ENCODE measurements at regions not wholly inside any gene's neighbourhood (a gene's known extent, or its start where the extent isn't known, plus 50 kb on each side); places are given as distances from the start of the nearest gene placed in this dataset.

DNA sequence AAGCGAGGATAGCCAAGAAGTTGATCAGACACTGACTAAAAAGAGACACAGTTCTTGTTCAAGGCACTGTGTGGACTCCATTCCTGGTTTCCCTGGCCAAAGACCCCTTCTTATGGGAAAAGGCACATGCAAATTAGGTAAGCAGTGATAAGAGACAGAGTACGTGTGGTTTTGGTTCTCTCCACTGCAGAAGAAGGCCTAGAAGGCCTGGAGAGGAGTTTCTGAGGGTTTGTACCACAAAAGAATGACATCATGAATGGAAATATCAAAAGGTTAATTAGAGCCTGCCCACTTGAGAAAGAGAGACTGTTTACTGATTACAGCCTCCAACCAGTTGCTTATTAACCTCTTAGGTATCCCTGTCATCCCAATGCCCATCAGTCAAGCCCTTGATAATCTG, 137.5 kb downstream of the ZNF365 start:
- TF ChIP-seq, protein P1, sequence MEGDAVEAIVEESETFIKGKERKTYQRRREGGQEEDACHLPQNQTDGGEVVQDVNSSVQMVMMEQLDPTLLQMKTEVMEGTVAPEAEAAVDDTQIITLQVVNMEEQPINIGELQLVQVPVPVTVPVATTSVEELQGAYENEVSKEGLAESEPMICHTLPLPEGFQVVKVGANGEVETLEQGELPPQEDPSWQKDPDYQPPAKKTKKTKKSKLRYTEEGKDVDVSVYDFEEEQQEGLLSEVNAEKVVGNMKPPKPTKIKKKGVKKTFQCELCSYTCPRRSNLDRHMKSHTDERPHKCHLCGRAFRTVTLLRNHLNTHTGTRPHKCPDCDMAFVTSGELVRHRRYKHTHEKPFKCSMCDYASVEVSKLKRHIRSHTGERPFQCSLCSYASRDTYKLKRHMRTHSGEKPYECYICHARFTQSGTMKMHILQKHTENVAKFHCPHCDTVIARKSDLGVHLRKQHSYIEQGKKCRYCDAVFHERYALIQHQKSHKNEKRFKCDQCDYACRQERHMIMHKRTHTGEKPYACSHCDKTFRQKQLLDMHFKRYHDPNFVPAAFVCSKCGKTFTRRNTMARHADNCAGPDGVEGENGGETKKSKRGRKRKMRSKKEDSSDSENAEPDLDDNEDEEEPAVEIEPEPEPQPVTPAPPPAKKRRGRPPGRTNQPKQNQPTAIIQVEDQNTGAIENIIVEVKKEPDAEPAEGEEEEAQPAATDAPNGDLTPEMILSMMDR (IDR thresholded peaks at IDR 0.05), result no peak
- no peak for TF ChIP-seq POLR2A (IDR thresholded peaks at IDR 0.05)

All from testis (tissue), 2 donors.